OCI-LY7 (cell line): ENCODE measurements at regions not wholly inside any gene's neighbourhood (a gene's known extent, or its start where the extent isn't known, plus 50 kb on each side); places are given as distances from the start of the nearest gene placed in this dataset.

Source experiments
- CTCF ChIP-seq: fragments of 200-600 bp; sonication (generic); conservative IDR thresholded peaks from 2 replicates; pipeline ENCODE4 v1.5.1; 2014; ENCODE audit warnings: mild to moderate bottlenecking, antibody characterized with exemption, low read length, moderate library complexity, mixed read lengths
- EZH2phosphoT487 ChIP-seq: fragments of 200-600 bp; sonication (generic); IDR thresholded peaks from 2 replicates; pipeline ENCODE4 v1.6.1; 2018; ENCODE audit warnings: low read depth, borderline replicate concordance, mild to moderate bottlenecking, mixed run types, antibody characterized with exemption, low read length, moderate library complexity, mixed read lengths

GRCh38 chr5:98604301-98604700 lies 169.2 kb upstream of the RGMB start:
- TF ChIP-seq CTCF (no peak), EZH2phosphoT487 (no peak)
